ENCODE measurements at regions not wholly inside any gene's neighbourhood (a gene's known extent, or its start where the extent isn't known, plus 50 kb on each side); places are given as distances from the start of the nearest gene placed in this dataset.

GRCh38 chr9:81519816-81520495 is 169.4 kb downstream of the TLE1 start:
- TF ChIP-seq POLR2AphosphoS5 (IDR thresholded peaks at IDR 0.05) (no peak), CTCF (IDR thresholded peaks at IDR 0.05) (no peak), POLR2A (IDR thresholded peaks at IDR 0.05; ENCODE audit: low read depth) (no peak)
